Keratinocyte (primary cell): ENCODE measurements at regions not wholly inside any gene's neighbourhood (a gene's known extent, or its start where the extent isn't known, plus 50 kb on each side); places are given as distances from the start of the nearest gene placed in this dataset.

Experiments used
- DNase-seq: peaks from one replicate; pipeline ENCODE4 v3.0.0-alpha.2; 2011; ENCODE audit warnings: low read depth, missing footprints, low spot score
- FAIRE-seq: peaks from 2 replicates; lab custom pipeline; 2011; peaks lifted over from hg19 to GRCh38; lab: Jason Lieb, UNC
- H2AFZ ChIP-seq: 2 replicates; pipeline ENCODE4 v1.6.0; 2012; ENCODE audit warnings: low read length, control low read depth, inconsistent platforms; ENCODE audit not compliant: control insufficient read depth
- H3K27ac ChIP-seq: 2 replicates; pipeline ENCODE4 v1.5.1; 2011; ENCODE audit warnings: low read length; ENCODE audit not compliant: control insufficient read depth, insufficient read depth
- H3K27me3 ChIP-seq: 3 replicates; pipeline ENCODE4 v1.6.0; 2011; ENCODE audit warnings: low read length; ENCODE audit not compliant: control insufficient read depth, insufficient read depth; ENCODE audit errors: extremely low read depth
- H3K36me3 ChIP-seq, 2 experiments: 2 replicates in 1 of 2; 3 replicates in 1 of 2; pipeline ENCODE4 v1.5.1; 2011; ENCODE audit warnings: low read length in 2 of 2, mild to moderate bottlenecking in 1 of 2; ENCODE audit not compliant: control insufficient read depth in 2 of 2, insufficient read depth in 2 of 2; ENCODE audit errors: extremely low read depth in 1 of 2
- H3K4me1 ChIP-seq: 3 replicates; pipeline ENCODE4 v1.5.1; 2011; ENCODE audit warnings: low read length; ENCODE audit not compliant: control insufficient read depth, insufficient read depth; ENCODE audit errors: extremely low read depth
- H3K4me2 ChIP-seq: 3 replicates; pipeline ENCODE4 v1.6.0; 2011; ENCODE audit warnings: low read depth, low read length; ENCODE audit not compliant: control insufficient read depth, insufficient read depth; ENCODE audit errors: extremely low read depth
- H3K4me3 ChIP-seq, 3 experiments: fragments of 200-600 bp in 1 of 3; sonication (generic) in 1 of 3; 2 replicates in 2 of 3; 3 replicates in 1 of 3; pipeline ENCODE4 v1.5.1; 2011 to 2016; ENCODE audit warnings: low read length in 3 of 3, mild to moderate bottlenecking in 3 of 3, control low read depth in 2 of 3, inconsistent platforms in 1 of 3, low read depth in 1 of 3, mixed read lengths in 1 of 3, mixed run types in 1 of 3, moderate library complexity in 1 of 3; ENCODE audit not compliant: control insufficient read depth in 2 of 3, insufficient read depth in 2 of 3; ENCODE audit errors: extremely low read depth in 1 of 3
- H3K79me2 ChIP-seq: 2 replicates; pipeline ENCODE4 v1.6.0; 2012; ENCODE audit warnings: low read length; ENCODE audit not compliant: control insufficient read depth, insufficient read depth
- H3K9ac ChIP-seq: 3 replicates; pipeline ENCODE4 v1.6.0; 2011; ENCODE audit warnings: low read length; ENCODE audit not compliant: control insufficient read depth, insufficient read depth; ENCODE audit errors: extremely low read depth
- H3K9me1 ChIP-seq: 3 replicates; pipeline ENCODE4 v1.6.0; 2011; ENCODE audit warnings: low read length; ENCODE audit not compliant: control insufficient read depth, insufficient read depth; ENCODE audit errors: extremely low read depth
- H3K9me3 ChIP-seq: 2 replicates; pipeline ENCODE4 v1.5.1; 2012; ENCODE audit warnings: low read depth, low read length; ENCODE audit not compliant: control insufficient read depth
- H4K20me1 ChIP-seq: 3 replicates; pipeline ENCODE4 v1.6.0; 2011; ENCODE audit warnings: low read length; ENCODE audit not compliant: control insufficient read depth, insufficient read depth; ENCODE audit errors: extremely low read depth
- EZH2 ChIP-seq: IDR thresholded peaks from one replicate; pipeline ENCODE4 v1.6.1; 2012; ENCODE audit warnings: inconsistent platforms, mild to moderate bottlenecking, low read length, moderate library complexity
- dilution Hi-C: fragments of 300-500 bp; cut with MboI; formaldehyde crosslinking; loops from one replicate; pipeline ENCODE4 v1.7.0; 2020; ENCODE audit warnings: low sequenced_read_pairs; ENCODE audit not compliant: extremely low pct_ligation_motif_present
- TF ChIP-seq, protein P1 (sequence below), 3 experiments: IDR thresholded peaks in 1 of 3; conservative IDR thresholded peaks in 1 of 3; optimal IDR thresholded peaks in 1 of 3; 2 replicates in 2 of 3; 3 replicates in 1 of 3; pipeline versions ENCODE3 to v1.5.1; 2011; ENCODE audit warnings: low read length in 3 of 3, mild to moderate bottlenecking in 3 of 3, moderate library complexity in 2 of 3, control low read depth in 1 of 3, inconsistent platforms in 1 of 3; ENCODE audit not compliant: insufficient read depth in 2 of 3; ENCODE audit errors: extremely low read depth in 1 of 3

DNA sequence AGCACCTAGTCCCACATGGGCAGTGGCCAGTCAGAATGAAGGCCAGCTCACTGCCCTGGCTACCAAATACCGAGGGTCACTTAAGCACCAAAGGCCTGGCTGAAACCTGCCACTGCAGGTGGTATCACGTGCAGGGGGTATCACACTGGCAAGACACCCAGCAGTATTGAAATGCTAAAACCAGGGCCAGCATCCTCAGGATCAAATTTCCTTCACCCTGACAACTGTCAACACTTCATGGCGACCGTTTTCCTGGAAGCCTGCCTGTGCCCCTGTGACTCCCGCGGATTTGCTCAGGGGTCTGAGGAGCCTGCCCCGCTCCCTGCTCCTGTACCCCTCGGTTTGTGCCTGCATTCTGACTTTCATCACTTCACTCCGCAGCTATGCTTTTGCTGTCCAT, 151.1 kb downstream of the TTLL2 start:
- FAIRE-seq = no peak

DNA sequence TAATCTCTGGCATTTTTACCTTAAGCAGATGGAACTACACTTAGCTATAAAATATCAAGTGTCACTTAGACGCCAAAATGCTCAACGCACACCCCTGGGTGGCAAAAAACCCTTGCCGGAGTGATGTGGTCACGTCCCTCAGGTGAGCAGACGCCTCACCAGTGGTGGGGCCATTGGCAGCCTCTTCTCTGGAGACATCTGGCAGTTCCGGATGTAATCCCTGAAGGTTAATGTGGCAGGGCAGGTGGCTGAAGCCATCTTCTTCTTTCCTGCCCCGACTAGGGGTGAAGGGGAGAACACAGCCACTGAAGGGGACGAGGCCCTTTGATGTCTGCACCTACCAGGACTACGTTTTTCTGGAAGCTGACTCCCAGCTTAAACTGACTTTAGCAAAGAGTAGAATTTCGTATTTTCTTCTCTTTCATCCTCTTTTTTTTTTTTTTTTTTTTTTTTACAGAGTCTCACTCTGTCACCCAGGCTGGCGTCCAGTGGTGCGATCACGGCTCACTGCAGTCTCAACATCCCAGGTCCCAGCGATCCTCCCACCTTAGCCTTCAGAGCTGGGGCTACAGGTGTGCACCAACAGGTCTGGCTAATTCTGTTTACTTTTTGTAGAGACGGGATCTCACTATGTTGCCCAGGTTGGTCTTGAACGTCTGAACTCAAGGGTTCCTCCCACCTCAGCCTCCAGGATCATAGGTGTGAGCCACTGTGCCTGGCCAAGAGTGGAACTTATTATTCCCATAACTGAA, 152.1 kb downstream of the TTLL2 start:
- no peak overlapping the region for H3K4me3 ChIP-seq
- no peaks in the 10 kb centered on the region for H3K4me1 ChIP-seq
- no peaks in the 10 kb centered on the region for H3K36me3 ChIP-seq
- no peak overlapping the region for H3K9ac ChIP-seq
- no peaks in the 10 kb centered on the region for H3K79me2 ChIP-seq
- no peak overlapping the region for H3K27ac ChIP-seq
- no peaks in the 10 kb centered on the region for H4K20me1 ChIP-seq
- H3K9me3 ChIP-seq = no peaks in the 10 kb centered on the region
- no peak for TF ChIP-seq EZH2
- TF ChIP-seq, protein P1, sequence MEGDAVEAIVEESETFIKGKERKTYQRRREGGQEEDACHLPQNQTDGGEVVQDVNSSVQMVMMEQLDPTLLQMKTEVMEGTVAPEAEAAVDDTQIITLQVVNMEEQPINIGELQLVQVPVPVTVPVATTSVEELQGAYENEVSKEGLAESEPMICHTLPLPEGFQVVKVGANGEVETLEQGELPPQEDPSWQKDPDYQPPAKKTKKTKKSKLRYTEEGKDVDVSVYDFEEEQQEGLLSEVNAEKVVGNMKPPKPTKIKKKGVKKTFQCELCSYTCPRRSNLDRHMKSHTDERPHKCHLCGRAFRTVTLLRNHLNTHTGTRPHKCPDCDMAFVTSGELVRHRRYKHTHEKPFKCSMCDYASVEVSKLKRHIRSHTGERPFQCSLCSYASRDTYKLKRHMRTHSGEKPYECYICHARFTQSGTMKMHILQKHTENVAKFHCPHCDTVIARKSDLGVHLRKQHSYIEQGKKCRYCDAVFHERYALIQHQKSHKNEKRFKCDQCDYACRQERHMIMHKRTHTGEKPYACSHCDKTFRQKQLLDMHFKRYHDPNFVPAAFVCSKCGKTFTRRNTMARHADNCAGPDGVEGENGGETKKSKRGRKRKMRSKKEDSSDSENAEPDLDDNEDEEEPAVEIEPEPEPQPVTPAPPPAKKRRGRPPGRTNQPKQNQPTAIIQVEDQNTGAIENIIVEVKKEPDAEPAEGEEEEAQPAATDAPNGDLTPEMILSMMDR (optimal IDR thresholded peaks at IDR 0.05 in 1 of 3, IDR thresholded peaks at IDR 0.05 in 1 of 3, conservative IDR thresholded peaks at IDR 0.05 in 1 of 3; ENCODE audit: extremely low read depth in 1 of 3, insufficient read depth in 2 of 3, low read length in 3 of 3) = no peak
- dilution Hi-C loops = no loop called here
- H3K27me3 ChIP-seq = no peaks in the 10 kb centered on the region
- no peak for DNase-seq
- no peak for FAIRE-seq
- no peak overlapping the region for H3K4me2 ChIP-seq
- no peaks in the 10 kb centered on the region for H3K9me1 ChIP-seq
- no peak overlapping the region for H2AFZ ChIP-seq

More for the DNA sequence above, 151.1 kb downstream of the TTLL2 start:
- Histone ChIP-seq H3K27ac (no peak overlapping the region), H3K27me3 (no peaks in the 10 kb centered on the region), H2AFZ (no peak overlapping the region), H3K4me2 (no peak overlapping the region), H3K9ac (no peak overlapping the region), H3K9me1 (no peaks in the 10 kb centered on the region), H4K20me1 (no peaks in the 10 kb centered on the region), H3K4me3 (no peak overlapping the region), H3K36me3 (no peaks in the 10 kb centered on the region), H3K4me1 (no peaks in the 10 kb centered on the region), H3K9me3 (peaks cover 3% of the 10 kb centered on the region), H3K79me2 (no peaks in the 10 kb centered on the region)
- no peak for DNase-seq
- dilution Hi-C loops = no loop called here
- TF ChIP-seq EZH2 = no peak
- TF ChIP-seq, protein P1 (optimal IDR thresholded peaks at IDR 0.05 in 1 of 3, IDR thresholded peaks at IDR 0.05 in 1 of 3, conservative IDR thresholded peaks at IDR 0.05 in 1 of 3; ENCODE audit: extremely low read depth in 1 of 3, insufficient read depth in 2 of 3, low read length in 3 of 3) = no peak
